ENCODE measurements at regions not wholly inside any gene's neighbourhood (a gene's known extent, or its start where the extent isn't known, plus 50 kb on each side); places are given as distances from the start of the nearest gene placed in this dataset.

GRCh38 chr12:127399451-127399850, 867.5 kb upstream of the TMEM132C start:
- TF ChIP-seq CTCF (IDR thresholded peaks at IDR 0.05) (no peak), ZFX (IDR thresholded peaks at IDR 0.05; ENCODE audit: borderline replicate concordance) (no peak)
- no peak overlapping the region for H3K27ac ChIP-seq

GRCh38 chr12:127400221-127400620, 866.7 kb upstream of the TMEM132C start:
- H3K27ac ChIP-seq = no peak overlapping the region
- TF ChIP-seq CTCF (IDR thresholded peaks at IDR 0.05) = no peak
- no peak for TF ChIP-seq ZFX (IDR thresholded peaks at IDR 0.05; ENCODE audit: borderline replicate concordance)

- no peak overlapping the region for H3K27ac ChIP-seq
- TF ChIP-seq CTCF (IDR thresholded peaks at IDR 0.05) (no peak), ZFX (IDR thresholded peaks at IDR 0.05; ENCODE audit: borderline replicate concordance) (no peak)
Measured at GRCh38 chr12:127401005-127401404, 866.0 kb upstream of the TMEM132C start.

- H3K27ac ChIP-seq = no peak overlapping the region
- TF ChIP-seq CTCF (IDR thresholded peaks at IDR 0.05) (no peak), ZFX (IDR thresholded peaks at IDR 0.05; ENCODE audit: borderline replicate concordance) (no peak)
Measured at GRCh38 chr12:127401536-127401935, 865.4 kb upstream of the TMEM132C start.

GRCh38 chr12:127411166-127411915, 855.6 kb upstream of the TMEM132C start:
- TF ChIP-seq CTCF (IDR thresholded peaks at IDR 0.05) = no peak
- no peak for TF ChIP-seq ZFX (IDR thresholded peaks at IDR 0.05; ENCODE audit: borderline replicate concordance)
- H3K27ac ChIP-seq = no peak overlapping the region

- no peak overlapping the region for H3K27ac ChIP-seq
- no peak for TF ChIP-seq ZFX (IDR thresholded peaks at IDR 0.05; ENCODE audit: borderline replicate concordance)
- TF ChIP-seq CTCF (IDR thresholded peaks at IDR 0.05) = no peak
Measured at GRCh38 chr12:127411981-127412380, 855.0 kb upstream of the TMEM132C start.

- no peak overlapping the region for H3K27ac ChIP-seq
- TF ChIP-seq ZFX (IDR thresholded peaks at IDR 0.05; ENCODE audit: borderline replicate concordance) = no peak
- no peak for TF ChIP-seq CTCF (IDR thresholded peaks at IDR 0.05)
Measured at GRCh38 chr12:127412866-127413265, 854.1 kb upstream of the TMEM132C start.
